D721Med (cell line): ENCODE measurements at regions not wholly inside any gene's neighbourhood (a gene's known extent, or its start where the extent isn't known, plus 50 kb on each side); places are given as distances from the start of the nearest gene placed in this dataset.

Source experiments
- DNase-seq: peaks from one replicate; pipeline ENCODE4 v3.0.0; 2011; ENCODE audit warnings: low spot score; ENCODE audit not compliant: insufficient read length
- FAIRE-seq: peaks from 2 replicates; lab custom pipeline; 2011; peaks lifted over from hg19 to GRCh38; lab: Jason Lieb, UNC
- TF ChIP-seq, protein P1 (sequence below): IDR thresholded peaks from 2 replicates; pipeline ENCODE4 v1.5.1; 2012; ENCODE audit warnings: mild to moderate bottlenecking, control low read depth; ENCODE audit not compliant: insufficient read depth; ENCODE audit errors: missing control alignments

DNA sequence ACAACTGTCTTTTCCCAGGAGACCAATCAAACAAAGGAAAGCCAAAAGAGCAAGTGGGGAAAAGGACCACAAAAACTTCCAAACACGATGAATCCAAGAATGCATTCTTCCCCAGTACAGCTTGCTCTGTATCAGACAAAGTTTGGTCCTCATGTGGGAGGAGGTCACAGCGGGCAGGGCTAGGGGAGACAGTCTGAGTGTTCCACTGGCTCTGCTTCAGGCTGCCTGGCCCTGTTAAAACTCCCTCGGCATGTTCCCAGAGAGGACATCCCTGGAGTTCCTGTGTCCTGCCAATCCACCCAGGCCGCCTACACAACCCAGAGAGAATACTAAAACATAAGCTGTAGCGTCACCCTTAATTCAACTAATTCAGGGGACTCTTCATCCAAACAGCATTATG lies 415.1 kb upstream of the DYNLRB2 start:
- TF ChIP-seq, protein P1, sequence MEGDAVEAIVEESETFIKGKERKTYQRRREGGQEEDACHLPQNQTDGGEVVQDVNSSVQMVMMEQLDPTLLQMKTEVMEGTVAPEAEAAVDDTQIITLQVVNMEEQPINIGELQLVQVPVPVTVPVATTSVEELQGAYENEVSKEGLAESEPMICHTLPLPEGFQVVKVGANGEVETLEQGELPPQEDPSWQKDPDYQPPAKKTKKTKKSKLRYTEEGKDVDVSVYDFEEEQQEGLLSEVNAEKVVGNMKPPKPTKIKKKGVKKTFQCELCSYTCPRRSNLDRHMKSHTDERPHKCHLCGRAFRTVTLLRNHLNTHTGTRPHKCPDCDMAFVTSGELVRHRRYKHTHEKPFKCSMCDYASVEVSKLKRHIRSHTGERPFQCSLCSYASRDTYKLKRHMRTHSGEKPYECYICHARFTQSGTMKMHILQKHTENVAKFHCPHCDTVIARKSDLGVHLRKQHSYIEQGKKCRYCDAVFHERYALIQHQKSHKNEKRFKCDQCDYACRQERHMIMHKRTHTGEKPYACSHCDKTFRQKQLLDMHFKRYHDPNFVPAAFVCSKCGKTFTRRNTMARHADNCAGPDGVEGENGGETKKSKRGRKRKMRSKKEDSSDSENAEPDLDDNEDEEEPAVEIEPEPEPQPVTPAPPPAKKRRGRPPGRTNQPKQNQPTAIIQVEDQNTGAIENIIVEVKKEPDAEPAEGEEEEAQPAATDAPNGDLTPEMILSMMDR, result no peak
- FAIRE-seq, result no peak

DNA sequence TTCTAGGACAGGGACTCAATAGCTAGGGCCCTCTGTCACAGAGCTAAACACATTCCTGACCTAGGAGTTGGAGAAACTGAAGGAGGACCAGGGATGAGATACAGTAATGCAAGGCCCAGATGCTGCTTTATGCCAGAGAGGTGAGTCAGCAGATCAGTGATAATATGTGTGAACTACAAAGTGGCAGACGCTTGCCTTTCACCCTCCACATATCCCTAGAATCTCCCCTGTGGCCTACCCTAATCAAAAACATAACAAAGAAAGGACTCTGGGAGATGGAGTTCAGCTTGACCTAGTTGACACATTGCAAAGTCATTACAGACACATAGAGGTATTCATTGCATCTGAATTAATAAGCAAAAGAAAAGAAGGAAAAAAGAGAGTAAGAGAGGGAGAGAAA lies 417.6 kb upstream of the DYNLRB2 start:
- DNase-seq, result no peak

More for the DNA sequence above, 415.1 kb upstream of the DYNLRB2 start:
- no peak for DNase-seq

DNA sequence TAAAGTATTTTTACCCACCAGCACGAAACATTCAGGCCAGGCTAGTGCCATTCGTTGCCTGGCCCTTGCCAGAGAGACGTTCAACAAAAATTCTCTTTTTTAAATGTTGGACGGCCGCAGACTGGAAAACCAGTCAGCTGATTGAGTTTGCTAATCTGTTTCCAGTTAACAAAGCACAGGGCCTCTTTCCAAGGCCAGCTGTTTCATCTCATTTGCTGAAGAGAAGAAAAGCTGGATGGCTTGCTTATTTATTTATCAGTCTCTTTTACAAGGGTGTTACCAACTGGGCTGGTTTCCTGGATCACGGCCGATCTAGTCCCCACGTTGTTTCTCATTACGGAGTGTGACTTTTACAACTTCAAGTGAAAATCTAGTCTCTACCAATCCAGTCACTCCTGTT lies 418.7 kb upstream of the DYNLRB2 start:
- TF ChIP-seq, protein P1, result no peak
- no peak for DNase-seq
- FAIRE-seq, result no peak

More for the DNA sequence above, 417.6 kb upstream of the DYNLRB2 start:
- TF ChIP-seq, protein P1, result no peak
- no peak for FAIRE-seq

GRCh38 chr16:80121522-80121909 lies 419.3 kb upstream of the DYNLRB2 start:
- FAIRE-seq, result no peak

GRCh38 chr16:80120899-80121521 lies 419.8 kb upstream of the DYNLRB2 start:
- FAIRE-seq (no peak), DNase-seq (no peak)
- TF ChIP-seq, protein P1, result no peak

More at GRCh38 chr16:80121522-80121909, 419.3 kb upstream of the DYNLRB2 start:
- TF ChIP-seq, protein P1, result no peak
- no peak for DNase-seq

- DNase-seq, result no peak
- TF ChIP-seq, protein P1, result no peak
- FAIRE-seq, result no peak
Measured at GRCh38 chr16:80117556-80118130, 423.1 kb upstream of the DYNLRB2 start.

GRCh38 chr16:80116711-80117110 lies 424.1 kb upstream of the DYNLRB2 start:
- FAIRE-seq (no peak), DNase-seq (no peak)
- TF ChIP-seq, protein P1, result no peak
